HG03135 (cell line): ENCODE measurements at regions not wholly inside any gene's neighbourhood (a gene's known extent, or its start where the extent isn't known, plus 50 kb on each side); places are given as distances from the start of the nearest gene placed in this dataset.

Source experiments
- ATAC-seq: cut with Tn5 transposase; IDR thresholded peaks from one replicate; pipeline ENCODE4 v1.9.1; 2021; ENCODE audit warnings: mild to moderate bottlenecking, moderate library complexity; ENCODE audit not compliant: unreplicated experiment

- no peak for ATAC-seq
These were observed 189.2 kb upstream of the DSEL start for GRCh38 chr18:67705748-67706147.

- no peak for ATAC-seq
These were observed 179.2 kb upstream of the DSEL start for GRCh38 chr18:67695684-67696083.

GRCh38 chr18:67694787-67695186 lies 178.3 kb upstream of the DSEL start:
- no peak for ATAC-seq

GRCh38 chr18:67692811-67693210 lies 176.3 kb upstream of the DSEL start:
- ATAC-seq: no peak

- no peak for ATAC-seq
These were observed 166.0 kb upstream of the DSEL start for GRCh38 chr18:67682516-67682915.

- no peak for ATAC-seq
These were observed 161.0 kb upstream of the DSEL start for GRCh38 chr18:67677489-67677888.

GRCh38 chr18:67672716-67673115 lies 156.2 kb upstream of the DSEL start:
- no peak for ATAC-seq

GRCh38 chr18:67672155-67672554 lies 155.6 kb upstream of the DSEL start:
- no peak for ATAC-seq

- no peak for ATAC-seq
These were observed 153.6 kb upstream of the DSEL start for GRCh38 chr18:67670024-67670543.

DNA sequence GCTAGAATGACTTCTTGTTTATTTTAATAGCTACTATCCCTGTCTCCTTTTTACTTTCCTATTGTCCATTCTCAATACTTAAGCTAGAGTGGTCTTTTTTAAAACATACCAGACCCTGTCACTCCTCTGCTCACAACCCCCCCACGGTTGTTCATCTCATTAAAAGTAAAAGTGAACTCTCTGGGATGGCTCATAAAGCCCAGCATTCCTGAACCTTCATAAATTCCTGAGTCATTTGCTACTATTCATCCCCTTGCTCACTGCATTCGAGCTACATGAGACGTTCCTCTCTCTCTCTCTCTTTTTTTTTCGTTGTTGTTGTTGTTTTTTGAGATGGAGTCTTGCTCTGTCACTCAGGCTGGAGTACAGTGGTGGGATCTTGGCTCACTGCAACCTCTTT lies 148.7 kb upstream of the DSEL start:
- ATAC-seq: no peak

DNA sequence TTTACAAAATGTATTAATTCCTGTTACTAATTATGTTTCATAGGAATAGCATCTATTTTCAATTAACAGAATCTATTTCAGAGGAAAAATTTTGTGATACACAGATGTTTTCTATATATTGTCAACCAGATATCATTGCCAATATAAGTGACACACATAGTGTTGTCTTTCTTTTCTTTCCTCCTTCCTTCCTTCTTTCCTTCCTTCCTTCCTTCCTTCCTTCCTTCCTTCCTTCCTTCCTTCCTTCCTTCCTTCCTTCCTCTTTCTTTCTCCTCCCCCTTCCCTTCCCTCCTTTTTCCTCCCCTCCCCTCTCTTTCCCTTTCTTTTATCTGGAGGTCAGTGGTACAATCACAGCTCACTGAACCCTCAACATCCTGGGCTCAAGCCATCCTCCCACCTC lies 146.5 kb upstream of the DSEL start:
- no peak for ATAC-seq

GRCh38 chr18:67661555-67661954 lies 145.0 kb upstream of the DSEL start:
- no peak for ATAC-seq

- ATAC-seq: no peak
These were observed 137.6 kb upstream of the DSEL start for GRCh38 chr18:67654101-67654500.

DNA sequence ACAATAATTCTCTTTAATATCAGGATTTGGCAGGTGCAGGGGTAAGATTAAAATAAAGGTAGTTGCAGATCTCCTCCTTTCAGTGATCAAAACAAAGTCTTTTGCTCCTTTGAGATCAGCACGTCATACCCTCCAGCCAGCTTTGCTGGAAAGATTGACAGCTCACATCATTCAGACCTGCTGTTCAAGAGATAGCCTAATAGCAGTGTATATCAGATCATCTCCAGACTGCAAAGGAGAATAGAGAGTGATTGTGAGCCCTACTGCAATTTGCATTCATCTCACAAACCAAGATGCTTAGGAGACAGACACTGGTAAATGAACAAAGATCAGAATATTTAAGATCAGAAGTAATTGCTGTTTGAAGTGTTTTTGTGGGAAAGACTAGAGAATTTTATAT lies 135.8 kb upstream of the DSEL start:
- ATAC-seq: no peak

DNA sequence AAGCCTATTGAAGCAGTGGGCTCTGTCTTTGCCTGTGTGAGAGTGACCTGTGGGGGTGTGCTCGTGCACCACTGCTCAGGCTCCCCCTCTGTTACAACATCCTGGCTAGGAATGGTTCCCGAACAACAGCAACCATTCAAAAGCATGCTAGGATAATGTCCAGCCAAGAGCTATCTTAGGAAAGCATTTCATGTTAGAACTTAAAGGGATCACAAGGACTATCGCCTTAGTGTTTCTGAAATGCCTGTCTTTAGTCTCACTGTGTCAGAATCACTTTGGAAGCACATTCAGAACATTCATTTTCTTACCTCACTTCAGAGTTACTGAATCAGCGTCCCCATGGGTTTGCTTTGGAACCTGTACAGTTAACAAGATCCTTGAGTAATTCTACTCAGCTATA lies 134.9 kb upstream of the DSEL start:
- ATAC-seq: no peak

DNA sequence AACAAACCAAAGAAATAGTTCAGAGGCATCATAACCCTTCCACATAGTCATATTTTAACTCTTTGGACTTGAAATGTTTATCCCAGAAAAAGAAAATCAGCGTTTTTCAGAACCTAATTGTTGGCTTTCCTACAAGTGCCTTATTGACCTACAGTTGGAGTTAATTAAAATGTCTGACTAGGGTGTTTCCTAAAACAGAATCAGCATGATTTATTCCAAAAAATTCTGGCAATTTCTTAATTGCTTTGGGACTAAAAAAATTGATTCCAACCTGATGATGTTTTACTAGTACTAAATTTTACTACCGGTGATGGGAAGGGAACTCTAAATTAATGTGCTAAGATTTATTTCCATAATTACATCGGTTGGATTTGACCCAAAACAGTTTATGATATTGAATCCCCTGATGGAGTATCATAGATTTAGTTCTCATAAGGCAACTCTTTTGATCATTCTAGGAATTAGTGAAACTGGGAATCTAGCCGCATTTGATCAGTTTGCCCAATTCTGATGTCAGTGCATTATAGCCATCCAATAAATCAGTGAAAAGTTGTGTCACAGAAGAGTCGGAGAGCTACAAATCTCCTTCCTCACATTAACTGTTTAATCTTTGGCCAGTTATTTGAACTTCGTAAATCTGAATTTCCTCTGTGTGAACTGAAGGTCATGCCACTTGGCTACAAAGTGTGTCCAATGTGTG lies 134.3 kb upstream of the DSEL start:
- no peak for ATAC-seq

DNA sequence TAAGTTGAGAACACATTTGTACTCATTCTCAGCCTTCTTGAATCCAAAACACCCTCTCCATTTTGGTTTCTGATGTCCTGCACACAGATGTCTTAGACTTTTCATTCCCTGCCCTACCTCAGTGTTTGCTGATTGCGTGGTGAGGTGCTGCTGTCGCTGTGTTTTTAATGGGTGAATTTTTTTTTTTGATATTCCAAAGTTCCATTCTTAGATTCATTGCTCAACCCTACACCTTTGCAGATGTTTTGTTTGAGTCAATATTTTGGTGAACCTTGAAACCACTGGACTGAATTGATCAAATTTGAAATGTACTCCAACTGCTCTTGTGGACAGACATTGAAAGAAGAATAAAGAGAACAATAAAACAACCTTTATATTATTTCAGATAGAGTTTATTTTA lies 130.4 kb upstream of the DSEL start:
- no peak for ATAC-seq

DNA sequence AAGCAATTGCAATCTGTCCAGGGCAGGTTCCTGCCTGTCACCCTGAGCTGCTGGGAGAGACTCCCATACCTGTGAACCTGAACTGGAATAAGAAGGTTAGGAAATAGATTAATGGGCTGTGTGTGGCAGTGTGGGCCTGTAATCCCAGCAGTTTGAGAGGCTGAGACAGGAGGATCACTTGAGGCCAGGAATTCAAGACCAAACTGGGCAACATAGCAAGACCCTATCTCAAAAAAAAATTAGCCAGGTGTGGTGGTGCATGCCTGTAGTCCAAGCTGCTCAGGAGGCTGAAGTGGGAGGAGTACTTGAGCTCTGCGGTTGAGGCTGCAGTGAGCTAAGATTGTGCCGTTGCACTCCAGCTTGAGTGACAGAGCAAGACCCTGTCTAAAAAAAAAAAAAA lies 127.7 kb upstream of the DSEL start:
- ATAC-seq: no peak

- no peak for ATAC-seq
These were observed 123.4 kb upstream of the DSEL start for GRCh38 chr18:67639872-67640271.

DNA sequence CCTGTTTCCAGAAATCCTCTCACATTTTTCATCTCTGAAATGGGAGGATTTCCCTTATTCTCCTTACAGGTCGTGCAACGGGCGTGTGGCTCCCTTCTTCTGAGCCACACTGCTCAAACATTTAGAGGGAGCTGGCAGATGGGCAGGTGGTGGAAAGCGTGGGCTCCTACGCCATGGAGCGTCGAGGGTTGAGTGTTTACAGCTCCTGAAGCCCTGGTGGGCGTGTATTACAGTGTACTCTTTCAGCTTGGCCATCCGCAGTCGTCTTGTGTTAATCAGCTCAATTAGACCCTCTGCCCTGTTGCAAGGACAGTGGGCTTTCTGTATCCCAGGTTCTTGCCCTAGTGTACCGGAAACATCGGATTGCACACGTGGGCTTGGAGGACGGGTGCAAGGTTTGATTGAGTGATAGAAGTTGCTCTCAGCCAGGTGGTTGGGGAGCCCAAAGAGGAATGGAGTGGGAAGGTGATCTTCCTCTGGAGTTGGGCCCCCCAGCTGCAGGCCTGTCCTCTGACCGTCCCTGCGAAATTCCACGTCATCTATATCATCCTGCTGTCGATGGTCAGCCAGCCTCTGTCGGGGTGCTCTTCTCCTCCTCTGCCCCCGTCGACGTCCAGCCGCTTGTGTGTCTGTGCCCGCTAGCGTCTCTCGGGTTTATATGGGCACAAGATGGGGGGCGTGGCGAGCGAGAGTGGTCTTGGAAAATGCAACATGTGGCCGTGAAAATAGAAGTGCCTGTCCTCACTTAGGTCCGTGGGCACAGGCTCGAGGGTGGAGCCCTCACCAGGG lies 120.3 kb upstream of the DSEL start:
- no peak for ATAC-seq

- no peak for ATAC-seq
These were observed 118.3 kb upstream of the DSEL start for GRCh38 chr18:67634631-67635338.

DNA sequence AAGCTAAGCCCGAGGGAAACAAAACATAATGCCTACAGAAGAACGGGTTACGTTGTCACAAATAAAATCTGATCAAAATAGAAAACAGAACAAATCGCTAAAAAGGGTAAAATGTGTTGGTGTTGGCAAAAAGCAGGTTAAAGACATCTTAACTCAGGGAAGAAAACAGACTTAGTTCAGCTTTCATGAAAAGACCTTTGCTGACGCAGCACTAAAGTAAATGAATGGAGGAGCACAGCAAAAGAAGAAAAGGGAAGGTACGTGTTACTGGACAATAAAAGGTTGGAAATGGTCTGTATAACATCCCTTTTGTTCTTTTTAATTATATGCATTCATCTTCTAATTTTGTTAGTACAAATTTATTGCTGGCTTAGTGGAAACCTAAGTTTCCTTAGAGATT lies 117.4 kb upstream of the DSEL start:
- no peak for ATAC-seq
